ENCODE measurements at regions not wholly inside any gene's neighbourhood (a gene's known extent, or its start where the extent isn't known, plus 50 kb on each side); places are given as distances from the start of the nearest gene placed in this dataset.
"Not testable (repeated sequence)": the region's sequence is repeated elsewhere in the genome, so short reads cannot be mapped to it uniquely, and the experiment has no call there.

- not testable (repeated sequence) for H3K4me1 ChIP-seq (ENCODE audit: control insufficient read depth, insufficient read depth, low read length); H3K36me3 ChIP-seq (ENCODE audit: control insufficient read depth, insufficient read depth, low read length); H3K4me3 ChIP-seq (ENCODE audit: low read depth, low read length); H3K9me3 ChIP-seq (ENCODE audit: control insufficient read depth, insufficient read depth, low read depth, low read length); H3K27ac ChIP-seq (ENCODE audit: low read depth, low read length); H3K27me3 ChIP-seq (ENCODE audit: control insufficient read depth, insufficient read depth, low read length); H3K9ac ChIP-seq (ENCODE audit: low read length)
Observed at GRCh38 chr5:9807366-9807765, 177.2 kb upstream of the TAS2R1 start.

GRCh38 chr5:9801908-9802307 lies 171.8 kb upstream of the TAS2R1 start:
- Histone ChIP-seq H3K9ac (ENCODE audit: low read length) (no peak overlapping the region), H3K4me1 (ENCODE audit: control insufficient read depth, insufficient read depth, low read length) (no peaks in the 10 kb centered on the region), H3K4me3 (ENCODE audit: low read depth, low read length) (no peak overlapping the region), H3K9me3 (ENCODE audit: control insufficient read depth, insufficient read depth, low read depth, low read length) (no peaks in the 10 kb centered on the region), H3K27me3 (ENCODE audit: control insufficient read depth, insufficient read depth, low read length) (no peaks in the 10 kb centered on the region), H3K36me3 (ENCODE audit: control insufficient read depth, insufficient read depth, low read length) (no peaks in the 10 kb centered on the region), H3K27ac (ENCODE audit: low read depth, low read length) (no peak overlapping the region)

- Histone ChIP-seq H3K9me3 (ENCODE audit: control insufficient read depth, insufficient read depth, low read depth, low read length) (no peaks in the 10 kb centered on the region), H3K27me3 (ENCODE audit: control insufficient read depth, insufficient read depth, low read length) (no peaks in the 10 kb centered on the region), H3K4me3 (ENCODE audit: low read depth, low read length) (no peak overlapping the region)
Observed at GRCh38 chr5:9799606-9800005, 169.5 kb upstream of the TAS2R1 start.

GRCh38 chr5:9790276-9790675 lies 160.1 kb upstream of the TAS2R1 start:
- H3K27me3 ChIP-seq (ENCODE audit: control insufficient read depth, insufficient read depth, low read length): no peaks in the 10 kb centered on the region
- no peaks in the 10 kb centered on the region for H3K36me3 ChIP-seq (ENCODE audit: control insufficient read depth, insufficient read depth, low read length)
- H3K27ac ChIP-seq (ENCODE audit: low read depth, low read length): no peak overlapping the region
- no peak overlapping the region for H3K9ac ChIP-seq (ENCODE audit: low read length)
- H3K4me1 ChIP-seq (ENCODE audit: control insufficient read depth, insufficient read depth, low read length): no peaks in the 10 kb centered on the region
- H3K4me3 ChIP-seq (ENCODE audit: low read depth, low read length): no peak overlapping the region
- H3K9me3 ChIP-seq (ENCODE audit: control insufficient read depth, insufficient read depth, low read depth, low read length): no peaks in the 10 kb centered on the region

More at GRCh38 chr5:9799606-9800005, 169.5 kb upstream of the TAS2R1 start:
- no peak overlapping the region for H3K27ac ChIP-seq (ENCODE audit: low read depth, low read length)
- H3K4me1 ChIP-seq (ENCODE audit: control insufficient read depth, insufficient read depth, low read length): no peaks in the 10 kb centered on the region
- H3K9ac ChIP-seq (ENCODE audit: low read length): no peak overlapping the region
- H3K36me3 ChIP-seq (ENCODE audit: control insufficient read depth, insufficient read depth, low read length): no peaks in the 10 kb centered on the region

- no peaks in the 10 kb centered on the region for H3K36me3 ChIP-seq (ENCODE audit: control insufficient read depth, insufficient read depth, low read length)
- H3K9ac ChIP-seq (ENCODE audit: low read length): no peak overlapping the region
- no peaks in the 10 kb centered on the region for H3K27me3 ChIP-seq (ENCODE audit: control insufficient read depth, insufficient read depth, low read length)
- H3K27ac ChIP-seq (ENCODE audit: low read depth, low read length): no peak overlapping the region
- no peak overlapping the region for H3K4me3 ChIP-seq (ENCODE audit: low read depth, low read length)
- H3K9me3 ChIP-seq (ENCODE audit: control insufficient read depth, insufficient read depth, low read depth, low read length): no peaks in the 10 kb centered on the region
- no peaks in the 10 kb centered on the region for H3K4me1 ChIP-seq (ENCODE audit: control insufficient read depth, insufficient read depth, low read length)
Observed at GRCh38 chr5:9789777-9790176, 159.6 kb upstream of the TAS2R1 start.

- Histone ChIP-seq H3K4me3 (ENCODE audit: low read depth, low read length) (no peak overlapping the region), H3K4me1 (ENCODE audit: control insufficient read depth, insufficient read depth, low read length) (peaks cover 3% of the 10 kb centered on the region), H3K9ac (ENCODE audit: low read length) (no peak overlapping the region), H3K36me3 (ENCODE audit: control insufficient read depth, insufficient read depth, low read length) (no peaks in the 10 kb centered on the region), H3K27me3 (ENCODE audit: control insufficient read depth, insufficient read depth, low read length) (no peaks in the 10 kb centered on the region), H3K27ac (ENCODE audit: low read depth, low read length) (no peak overlapping the region), H3K9me3 (ENCODE audit: control insufficient read depth, insufficient read depth, low read depth, low read length) (no peaks in the 10 kb centered on the region)
Observed at GRCh38 chr5:9787861-9788600, 157.9 kb upstream of the TAS2R1 start.

GRCh38 chr5:9786380-9787360 lies 156.5 kb upstream of the TAS2R1 start:
- H3K36me3 ChIP-seq (ENCODE audit: control insufficient read depth, insufficient read depth, low read length): no peaks in the 10 kb centered on the region
- no peaks in the 10 kb centered on the region for H3K27me3 ChIP-seq (ENCODE audit: control insufficient read depth, insufficient read depth, low read length)
- no peak overlapping the region for H3K9ac ChIP-seq (ENCODE audit: low read length)
- H3K4me3 ChIP-seq (ENCODE audit: low read depth, low read length): no peak overlapping the region
- no peaks in the 10 kb centered on the region for H3K9me3 ChIP-seq (ENCODE audit: control insufficient read depth, insufficient read depth, low read depth, low read length)
- H3K4me1 ChIP-seq (ENCODE audit: control insufficient read depth, insufficient read depth, low read length): peaks cover 5% of the 10 kb centered on the region
- H3K27ac ChIP-seq (ENCODE audit: low read depth, low read length): no peak overlapping the region

GRCh38 chr5:9785751-9786150 lies 155.6 kb upstream of the TAS2R1 start:
- H3K9me3 ChIP-seq (ENCODE audit: control insufficient read depth, insufficient read depth, low read depth, low read length): no peaks in the 10 kb centered on the region
- no peak overlapping the region for H3K9ac ChIP-seq (ENCODE audit: low read length)
- H3K27me3 ChIP-seq (ENCODE audit: control insufficient read depth, insufficient read depth, low read length): no peaks in the 10 kb centered on the region
- H3K4me1 ChIP-seq (ENCODE audit: control insufficient read depth, insufficient read depth, low read length): peaks cover 5% of the 10 kb centered on the region
- H3K36me3 ChIP-seq (ENCODE audit: control insufficient read depth, insufficient read depth, low read length): no peaks in the 10 kb centered on the region
- H3K4me3 ChIP-seq (ENCODE audit: low read depth, low read length): no peak overlapping the region
- H3K27ac ChIP-seq (ENCODE audit: low read depth, low read length): no peak overlapping the region

- Histone ChIP-seq H3K9me3 (ENCODE audit: control insufficient read depth, insufficient read depth, low read depth, low read length) (peaks cover 5% of the 10 kb centered on the region; the same call in 1 of the 2 replicates), H3K36me3 (ENCODE audit: control insufficient read depth, insufficient read depth, low read length) (no peaks in the 10 kb centered on the region), H3K4me1 (ENCODE audit: control insufficient read depth, insufficient read depth, low read length) (peaks cover 5% of the 10 kb centered on the region), H3K27me3 (ENCODE audit: control insufficient read depth, insufficient read depth, low read length) (no peaks in the 10 kb centered on the region), H3K4me3 (ENCODE audit: low read depth, low read length) (no peak overlapping the region), H3K9ac (ENCODE audit: low read length) (no peak overlapping the region), H3K27ac (ENCODE audit: low read depth, low read length) (no peak overlapping the region)
Observed at GRCh38 chr5:9784231-9784630, 154.1 kb upstream of the TAS2R1 start.

- Histone ChIP-seq H3K4me3 (ENCODE audit: low read depth, low read length) (no peak overlapping the region), H3K36me3 (ENCODE audit: control insufficient read depth, insufficient read depth, low read length) (no peaks in the 10 kb centered on the region), H3K27ac (ENCODE audit: low read depth, low read length) (no peak overlapping the region), H3K4me1 (ENCODE audit: control insufficient read depth, insufficient read depth, low read length) (peaks cover 5% of the 10 kb centered on the region), H3K9me3 (ENCODE audit: control insufficient read depth, insufficient read depth, low read depth, low read length) (peaks cover 9% of the 10 kb centered on the region; the same call in 1 of the 2 replicates), H3K9ac (ENCODE audit: low read length) (no peak overlapping the region), H3K27me3 (ENCODE audit: control insufficient read depth, insufficient read depth, low read length) (no peaks in the 10 kb centered on the region)
Observed at GRCh38 chr5:9782826-9783560, 152.8 kb upstream of the TAS2R1 start.

Data from HUES6 (cell line).